Osteoblast (primary cell): ENCODE measurements at regions not wholly inside any gene's neighbourhood (a gene's known extent, or its start where the extent isn't known, plus 50 kb on each side); places are given as distances from the start of the nearest gene placed in this dataset.
"Not testable (repeated sequence)": the region's sequence is repeated elsewhere in the genome, so short reads cannot be mapped to it uniquely, and the experiment has no call there.

Experiments
- DNase-seq: peaks from one replicate; pipeline ENCODE4 v3.0.0; 2011; ENCODE audit warnings: low spot score, mixed read lengths; ENCODE audit not compliant: insufficient read length; ENCODE audit errors: missing footprints
- H2AFZ ChIP-seq: 2 replicates; pipeline ENCODE4 v1.6.0; 2011; ENCODE audit warnings: mild to moderate bottlenecking, low read length
- H3K27ac ChIP-seq: 2 replicates; pipeline ENCODE4 v1.5.1; 2011; ENCODE audit warnings: mild to moderate bottlenecking, low read depth, low read length, moderate library complexity
- H3K27me3 ChIP-seq: 2 replicates; pipeline ENCODE4 v1.6.0; 2012; ENCODE audit warnings: mild to moderate bottlenecking, control low read depth, inconsistent platforms, low read length, moderate library complexity; ENCODE audit not compliant: insufficient read depth
- H3K36me3 ChIP-seq: 2 replicates; pipeline ENCODE4 v1.5.1; 2011; ENCODE audit warnings: mild to moderate bottlenecking, low read length, control low read depth, moderate library complexity; ENCODE audit not compliant: insufficient read depth
- H3K4me1 ChIP-seq: 2 replicates; pipeline ENCODE4 v1.5.1; 2011; ENCODE audit warnings: mild to moderate bottlenecking, low read length, control low read depth, moderate library complexity; ENCODE audit not compliant: insufficient read depth
- H3K4me2 ChIP-seq: 2 replicates; pipeline ENCODE4 v1.6.0; 2011; ENCODE audit warnings: mild to moderate bottlenecking, low read length; ENCODE audit not compliant: insufficient read depth
- H3K4me3 ChIP-seq: fragments of 200-600 bp; sonication (generic); 3 replicates; pipeline ENCODE4 v1.5.1; 2012; ENCODE audit warnings: mild to moderate bottlenecking, low read length, inconsistent platforms; ENCODE audit not compliant: insufficient read depth
- H3K79me2 ChIP-seq: 2 replicates; pipeline ENCODE4 v1.6.0; 2012; ENCODE audit warnings: mild to moderate bottlenecking, low read length, control low read depth, inconsistent platforms; ENCODE audit not compliant: insufficient read depth
- H3K9me3 ChIP-seq: 2 replicates; pipeline ENCODE4 v1.5.1; 2011; ENCODE audit warnings: low read depth, low read length, control low read depth
- H4K20me1 ChIP-seq: 2 replicates; pipeline ENCODE4 v1.6.0; 2012; ENCODE audit warnings: mild to moderate bottlenecking, low read length, control low read depth; ENCODE audit not compliant: insufficient read depth
- TF ChIP-seq, protein P1 (sequence below): IDR thresholded peaks from 2 replicates; pipeline ENCODE4 v1.5.1; 2011; ENCODE audit warnings: mild to moderate bottlenecking, low read depth, low read length, moderate library complexity; ENCODE audit errors: extremely low read depth

DNA sequence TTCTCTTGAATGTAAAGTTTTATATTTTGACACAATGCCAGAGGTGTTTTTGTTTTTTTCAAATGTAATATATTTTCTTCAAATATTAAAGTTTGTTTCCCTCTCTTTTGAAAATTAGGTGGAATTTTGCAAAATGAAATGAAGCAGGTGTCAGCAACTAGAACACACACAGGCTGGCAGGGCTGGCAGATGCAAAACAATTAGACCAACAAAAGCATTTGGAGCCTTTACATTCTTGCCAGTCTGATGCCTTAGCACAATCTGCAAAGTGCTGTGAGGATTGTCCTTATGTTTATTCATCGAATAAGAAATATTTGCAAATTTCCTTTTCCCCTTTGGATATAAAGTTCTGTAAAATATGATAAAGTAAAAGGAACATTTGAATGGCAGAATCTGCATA, 1063.9 kb downstream of the CDH9 start:
- H3K36me3 ChIP-seq: no peaks in the 10 kb centered on the region
- no peaks in the 10 kb centered on the region for H3K27me3 ChIP-seq
- H2AFZ ChIP-seq: no peak overlapping the region
- TF ChIP-seq, protein P1, sequence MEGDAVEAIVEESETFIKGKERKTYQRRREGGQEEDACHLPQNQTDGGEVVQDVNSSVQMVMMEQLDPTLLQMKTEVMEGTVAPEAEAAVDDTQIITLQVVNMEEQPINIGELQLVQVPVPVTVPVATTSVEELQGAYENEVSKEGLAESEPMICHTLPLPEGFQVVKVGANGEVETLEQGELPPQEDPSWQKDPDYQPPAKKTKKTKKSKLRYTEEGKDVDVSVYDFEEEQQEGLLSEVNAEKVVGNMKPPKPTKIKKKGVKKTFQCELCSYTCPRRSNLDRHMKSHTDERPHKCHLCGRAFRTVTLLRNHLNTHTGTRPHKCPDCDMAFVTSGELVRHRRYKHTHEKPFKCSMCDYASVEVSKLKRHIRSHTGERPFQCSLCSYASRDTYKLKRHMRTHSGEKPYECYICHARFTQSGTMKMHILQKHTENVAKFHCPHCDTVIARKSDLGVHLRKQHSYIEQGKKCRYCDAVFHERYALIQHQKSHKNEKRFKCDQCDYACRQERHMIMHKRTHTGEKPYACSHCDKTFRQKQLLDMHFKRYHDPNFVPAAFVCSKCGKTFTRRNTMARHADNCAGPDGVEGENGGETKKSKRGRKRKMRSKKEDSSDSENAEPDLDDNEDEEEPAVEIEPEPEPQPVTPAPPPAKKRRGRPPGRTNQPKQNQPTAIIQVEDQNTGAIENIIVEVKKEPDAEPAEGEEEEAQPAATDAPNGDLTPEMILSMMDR: no peak
- no peak overlapping the region for H3K27ac ChIP-seq
- H3K4me2 ChIP-seq: no peak overlapping the region
- no peaks in the 10 kb centered on the region for H4K20me1 ChIP-seq
- no peaks in the 10 kb centered on the region for H3K79me2 ChIP-seq
- no peaks in the 10 kb centered on the region for H3K9me3 ChIP-seq
- H3K4me3 ChIP-seq: no peak overlapping the region
- no peak for DNase-seq
- H3K4me1 ChIP-seq: no peaks in the 10 kb centered on the region

DNA sequence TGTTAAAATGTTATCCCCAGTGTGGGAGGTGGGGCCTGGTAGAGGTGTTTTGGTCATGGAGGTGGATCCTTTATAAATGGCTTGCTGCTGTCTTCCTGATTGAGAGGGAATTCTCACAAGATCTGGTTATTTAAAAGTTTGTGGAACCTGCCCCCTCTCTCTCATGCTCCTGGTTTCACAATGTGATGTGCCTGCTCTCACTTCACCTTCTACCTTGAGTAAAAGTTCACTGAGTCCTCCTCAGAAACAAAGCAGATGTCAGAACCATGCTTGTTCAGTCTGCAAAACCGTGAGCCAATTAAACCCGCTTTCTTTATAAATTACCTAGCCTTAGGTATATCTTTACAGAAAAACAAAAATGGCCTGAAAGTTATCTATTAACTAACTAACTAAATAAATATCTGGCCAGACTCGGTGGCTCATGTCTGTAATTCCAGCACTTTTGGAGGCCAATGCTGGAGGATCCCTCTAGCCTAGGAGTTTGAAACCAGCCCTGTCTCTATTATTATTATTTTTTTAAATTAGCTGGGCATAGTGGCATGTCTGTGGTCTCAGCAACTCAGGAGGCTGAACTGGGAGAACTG, 1067.4 kb downstream of the CDH9 start:
- Histone ChIP-seq H3K27ac (no peak overlapping the region), H3K4me3 (no peak overlapping the region), H3K27me3 (no peaks in the 10 kb centered on the region), H4K20me1 (no peaks in the 10 kb centered on the region), H3K36me3 (no peaks in the 10 kb centered on the region), H3K9me3 (no peaks in the 10 kb centered on the region), H2AFZ (no peak overlapping the region), H3K4me1 (no peaks in the 10 kb centered on the region), H3K4me2 (no peak overlapping the region), H3K79me2 (no peaks in the 10 kb centered on the region)
- TF ChIP-seq, protein P1: no peak
- DNase-seq: no peak

DNA sequence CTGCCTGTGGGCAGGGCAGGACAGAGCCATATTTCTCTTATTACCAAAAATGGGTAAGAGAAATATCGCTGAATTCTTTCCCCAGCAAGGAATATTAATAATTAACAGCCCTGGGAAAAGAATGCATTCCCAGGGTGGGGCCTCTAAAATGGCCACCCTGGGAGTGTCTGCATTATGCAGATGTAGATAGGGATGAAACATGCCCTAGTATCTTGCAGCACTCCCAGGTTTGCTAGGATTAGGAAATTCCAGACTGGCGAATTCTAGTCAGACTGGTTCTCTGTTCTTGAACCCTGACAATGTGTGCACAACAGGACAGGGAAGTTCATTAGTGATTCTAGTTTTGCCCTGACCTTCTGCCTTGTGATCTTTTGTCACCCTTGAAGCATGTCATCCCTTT, 1069.3 kb downstream of the CDH9 start:
- H3K9me3 ChIP-seq, H3K4me3 ChIP-seq, H4K20me1 ChIP-seq, H3K79me2 ChIP-seq, H3K4me1 ChIP-seq, H3K27ac ChIP-seq, H3K36me3 ChIP-seq, H2AFZ ChIP-seq, H3K4me2 ChIP-seq, H3K27me3 ChIP-seq, DNase-seq: not testable (repeated sequence)

DNA sequence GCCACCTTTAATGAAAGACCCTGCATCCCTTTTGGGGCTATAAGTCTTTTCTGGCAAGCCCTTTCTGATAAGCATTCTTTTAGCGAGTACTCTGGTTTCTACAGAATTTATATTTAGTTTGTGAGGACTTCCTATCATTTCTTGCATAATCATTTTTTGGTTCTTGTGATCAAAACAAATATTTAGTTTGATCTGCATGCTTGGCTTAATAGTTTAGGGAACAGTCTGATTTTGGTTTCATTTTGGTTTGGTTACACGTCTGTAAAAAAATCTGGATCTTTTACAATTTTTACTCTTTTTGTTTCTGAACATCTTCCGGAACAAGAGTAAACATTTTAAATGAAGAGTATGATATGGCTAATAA, 1074.4 kb downstream of the CDH9 start:
- Histone ChIP-seq H3K9me3 (peaks cover 5% of the 10 kb centered on the region), H3K36me3 (no peaks in the 10 kb centered on the region), H2AFZ (no peak overlapping the region), H4K20me1 (no peaks in the 10 kb centered on the region), H3K4me2 (no peak overlapping the region), H3K27me3 (no peaks in the 10 kb centered on the region), H3K4me1 (no peaks in the 10 kb centered on the region), H3K79me2 (no peaks in the 10 kb centered on the region), H3K27ac (no peak overlapping the region), H3K4me3 (no peak overlapping the region)
- TF ChIP-seq, protein P1: no peak
- DNase-seq: no peak
